Mesenchymal stem cell (in vitro differentiated cells and primary cell): ENCODE measurements at regions not wholly inside any gene's neighbourhood (a gene's known extent, or its start where the extent isn't known, plus 50 kb on each side); places are given as distances from the start of the nearest gene placed in this dataset.

Experiments used
- DNase-seq: peaks from one replicate; pipeline ENCODE4 v3.0.0-alpha.2; 2013
- H2AFZ ChIP-seq: one replicate; pipeline ENCODE4 v1.6.1; 2013; ENCODE audit warnings: low read depth, mild to moderate bottlenecking, control low read depth, inconsistent platforms, low read length, moderate library complexity
- H2AK5ac ChIP-seq: 2 replicates; pipeline ENCODE4 v1.6.1; 2013; ENCODE audit warnings: low read length, moderate library complexity, mild to moderate bottlenecking, inconsistent platforms; ENCODE audit not compliant: severe bottlenecking
- H2BK120ac ChIP-seq: one replicate; pipeline ENCODE4 v1.6.1; 2013; ENCODE audit warnings: low read depth, mild to moderate bottlenecking, inconsistent platforms, low read length, moderate library complexity
- H2BK12ac ChIP-seq, 2 experiments: one replicate each; pipeline ENCODE4 v1.6.1; 2013; ENCODE audit warnings: inconsistent platforms in 2 of 2, low read length in 2 of 2, mild to moderate bottlenecking in 2 of 2, moderate library complexity in 2 of 2, control low read depth in 1 of 2
- H2BK15ac ChIP-seq: one replicate; pipeline ENCODE4 v1.6.1; 2013; ENCODE audit warnings: mild to moderate bottlenecking, low read depth, inconsistent platforms; ENCODE audit not compliant: poor library complexity, severe bottlenecking
- H2BK5ac ChIP-seq: 2 replicates; pipeline ENCODE4 v1.6.1; 2013; ENCODE audit warnings: low read depth, mild to moderate bottlenecking, low read length, control low read depth, inconsistent platforms; ENCODE audit not compliant: poor library complexity, severe bottlenecking
- H3K14ac ChIP-seq, 2 experiments: one replicate each; pipeline ENCODE4 v1.6.1; 2013; ENCODE audit warnings: inconsistent platforms in 2 of 2, low read length in 2 of 2, control low read depth in 1 of 2, mild to moderate bottlenecking in 1 of 2, moderate library complexity in 1 of 2
- H3K18ac ChIP-seq, 2 experiments: one replicate each; pipeline ENCODE4 v1.6.1; 2013; ENCODE audit warnings: inconsistent platforms in 2 of 2, low read length in 2 of 2, control low read depth in 1 of 2, low read depth in 1 of 2, mild to moderate bottlenecking in 1 of 2
- H3K23ac ChIP-seq, 2 experiments: one replicate each; pipeline ENCODE4 v1.6.1; 2013; ENCODE audit warnings: inconsistent platforms in 2 of 2, low read length in 2 of 2, mild to moderate bottlenecking in 2 of 2, moderate library complexity in 2 of 2, control low read depth in 1 of 2
- H3K27ac ChIP-seq: 2 replicates; pipeline ENCODE4 v1.5.1; 2013; ENCODE audit warnings: mild to moderate bottlenecking, moderate library complexity, low read length, control low read depth, inconsistent platforms; ENCODE audit not compliant: poor library complexity, severe bottlenecking
- H3K27me3 ChIP-seq, 2 experiments: 2 replicates each; pipeline versions ENCODE4 v1.6.1 to v1.7.0; 2013; ENCODE audit warnings: low read length in 2 of 2, mild to moderate bottlenecking in 2 of 2, moderate library complexity in 2 of 2, control low read depth in 1 of 2, inconsistent platforms in 1 of 2; ENCODE audit not compliant: control insufficient read depth in 1 of 2, insufficient read depth in 1 of 2
- H3K36me3 ChIP-seq, 2 experiments: 2 replicates each; pipeline versions ENCODE4 v1.6.1 to v1.7.0; 2013; ENCODE audit warnings: low read length in 2 of 2, control low read depth in 1 of 2, inconsistent platforms in 1 of 2, low read depth in 1 of 2, mild to moderate bottlenecking in 1 of 2; ENCODE audit not compliant: insufficient read depth in 2 of 2, control insufficient read depth in 1 of 2
- H3K4ac ChIP-seq, 2 experiments: one replicate each; pipeline ENCODE4 v1.6.1; 2013; ENCODE audit warnings: inconsistent platforms in 2 of 2, low read length in 2 of 2, mild to moderate bottlenecking in 2 of 2, moderate library complexity in 2 of 2, control low read depth in 1 of 2, low read depth in 1 of 2
- H3K4me1 ChIP-seq: 2 replicates; pipeline ENCODE4 v1.6.1; 2013; ENCODE audit warnings: low read depth, low read length, control low read depth; ENCODE audit not compliant: control insufficient read depth, insufficient read depth
- H3K4me2 ChIP-seq: 2 replicates; pipeline ENCODE4 v1.6.1; 2013; ENCODE audit warnings: low read length, mild to moderate bottlenecking, inconsistent platforms; ENCODE audit not compliant: poor library complexity, severe bottlenecking
- H3K4me3 ChIP-seq, 2 experiments: 2 replicates each; pipeline versions ENCODE4 v1.5.1 to v1.7.0; 2013; ENCODE audit warnings: low read length in 2 of 2, mild to moderate bottlenecking in 2 of 2, control low read depth in 1 of 2, low read depth in 1 of 2; ENCODE audit not compliant: insufficient read depth in 1 of 2
- H3K79me1 ChIP-seq: replicated peaks from 2 replicates; pipeline ENCODE4 v1.6.1; 2013; ENCODE audit warnings: mild to moderate bottlenecking, control low read depth, low read length, inconsistent platforms; ENCODE audit not compliant: poor library complexity, severe bottlenecking
- H3K9ac ChIP-seq: 2 replicates; pipeline ENCODE4 v1.7.0; 2013; ENCODE audit warnings: mild to moderate bottlenecking, low read length, moderate library complexity
- H3K9me3 ChIP-seq: 2 replicates; pipeline ENCODE4 v1.7.0; 2013; ENCODE audit warnings: mild to moderate bottlenecking, low read length; ENCODE audit not compliant: control insufficient read depth
- H4K8ac ChIP-seq: one replicate; pipeline ENCODE4 v1.6.1; 2013; ENCODE audit warnings: inconsistent platforms, mild to moderate bottlenecking, low read length, moderate library complexity
- H4K91ac ChIP-seq: one replicate; pipeline ENCODE4 v1.6.1; 2013; ENCODE audit warnings: mild to moderate bottlenecking, low read length, inconsistent platforms
- WGBS: methylation state at CpG from one replicate; pipeline ENCODE4 v1.1.7; 2013; ENCODE audit warnings: mixed read lengths; 5-methylcytosine and 5-hydroxymethylcytosine counted together

- no peak overlapping the region for H4K91ac ChIP-seq
- no peak overlapping the region for H3K4me3 ChIP-seq
- H3K23ac ChIP-seq = no peak overlapping the region
- no peak overlapping the region for H2BK12ac ChIP-seq
- H3K18ac ChIP-seq = no peak overlapping the region
- no peak overlapping the region for H2BK120ac ChIP-seq
- no peak overlapping the region for H3K4me2 ChIP-seq
- no peak overlapping the region for H3K9ac ChIP-seq
- whole genome bisulfite sequencing = 92% methylated on average over 3 of the region's 5 CpGs
- H3K4me1 ChIP-seq = no peaks in the 10 kb centered on the region
- no peaks in the 10 kb centered on the region for H3K36me3 ChIP-seq
- no peak overlapping the region for H3K27ac ChIP-seq
- no peaks in the 10 kb centered on the region for H3K79me1 ChIP-seq
- H3K9me3 ChIP-seq = peaks cover 16% of the 10 kb centered on the region
- H2BK15ac ChIP-seq = no peak overlapping the region
- H3K27me3 ChIP-seq = no peaks in the 10 kb centered on the region
- no peak overlapping the region for H3K14ac ChIP-seq
- no peak overlapping the region for H2AFZ ChIP-seq
- no peak for DNase-seq
- no peak overlapping the region for H2BK5ac ChIP-seq
- H2AK5ac ChIP-seq = no peak overlapping the region
- no peak overlapping the region for H4K8ac ChIP-seq
- no peak overlapping the region for H3K4ac ChIP-seq
Measured at GRCh38 chr13:22625691-22626090, 555.1 kb upstream of the SGCG start.

GRCh38 chr13:22629374-22629773 is 551.4 kb upstream of the SGCG start:
- no peak overlapping the region for H3K27ac ChIP-seq
- no peak overlapping the region for H2BK15ac ChIP-seq
- no peaks in the 10 kb centered on the region for H3K36me3 ChIP-seq
- no peak overlapping the region for H4K8ac ChIP-seq
- H3K4me2 ChIP-seq = no peak overlapping the region
- H3K14ac ChIP-seq = no peak overlapping the region
- no peak overlapping the region for H3K23ac ChIP-seq
- no peak overlapping the region for H2AK5ac ChIP-seq
- no peaks in the 10 kb centered on the region for H3K27me3 ChIP-seq
- no peak overlapping the region for H3K18ac ChIP-seq
- no peak overlapping the region for H3K4me3 ChIP-seq
- H2AFZ ChIP-seq = no peak overlapping the region
- H2BK12ac ChIP-seq = no peak overlapping the region
- H4K91ac ChIP-seq = no peak overlapping the region
- peaks cover 14% of the 10 kb centered on the region for H3K9me3 ChIP-seq
- H3K9ac ChIP-seq = no peak overlapping the region
- H2BK120ac ChIP-seq = no peak overlapping the region
- no peaks in the 10 kb centered on the region for H3K4me1 ChIP-seq
- no peak for DNase-seq
- no peak overlapping the region for H2BK5ac ChIP-seq
- no peak overlapping the region for H3K4ac ChIP-seq
- WGBS = 86% methylated on average over 1 of the region's 2 CpGs
- no peaks in the 10 kb centered on the region for H3K79me1 ChIP-seq

- Histone ChIP-seq H3K4me2 (no peak overlapping the region), H3K36me3 (no peaks in the 10 kb centered on the region), H3K9me3 (peaks cover 12% of the 10 kb centered on the region), H4K8ac (no peak overlapping the region), H3K23ac (no peak overlapping the region), H3K18ac (no peak overlapping the region), H4K91ac (peak overlapping the region; percentile 41), H3K27ac (no peak overlapping the region), H3K27me3 (no peaks in the 10 kb centered on the region), H3K4ac (no peak overlapping the region), H3K14ac (no peak overlapping the region), H2BK12ac (no peak overlapping the region), H2BK15ac (no peak overlapping the region), H2BK5ac (no peak overlapping the region), H3K9ac (no peak overlapping the region), H3K79me1 (no peaks in the 10 kb centered on the region), H2BK120ac (no peak overlapping the region), H3K4me3 (no peak overlapping the region), H3K4me1 (no peaks in the 10 kb centered on the region), H2AFZ (no peak overlapping the region), H2AK5ac (no peak overlapping the region)
- no peak for DNase-seq
- WGBS = 82% methylated on average over 8 of the region's 8 CpGs
Measured at GRCh38 chr13:22642088-22642487, 538.7 kb upstream of the SGCG start.

GRCh38 chr13:22644941-22645340 is 535.8 kb upstream of the SGCG start:
- Histone ChIP-seq H3K9ac (no peak overlapping the region), H2BK5ac (no peak overlapping the region), H4K91ac (no peak overlapping the region), H3K4me3 (no peak overlapping the region), H2BK12ac (no peak overlapping the region), H3K27me3 (no peaks in the 10 kb centered on the region), H3K27ac (no peak overlapping the region), H3K79me1 (no peaks in the 10 kb centered on the region), H3K4me2 (no peak overlapping the region), H3K4me1 (peaks cover 2% of the 10 kb centered on the region), H2AFZ (no peak overlapping the region), H4K8ac (no peak overlapping the region), H3K9me3 (peaks cover 6% of the 10 kb centered on the region), H2BK120ac (no peak overlapping the region), H2AK5ac (no peak overlapping the region), H3K4ac (no peak overlapping the region), H3K36me3 (no peaks in the 10 kb centered on the region), H3K23ac (no peak overlapping the region), H2BK15ac (no peak overlapping the region), H3K18ac (no peak overlapping the region), H3K14ac (no peak overlapping the region)
- no peak for DNase-seq
- 59% methylated on average over 4 of the region's 4 CpGs for WGBS
